ENCODE measurements at regions not wholly inside any gene's neighbourhood (a gene's known extent, or its start where the extent isn't known, plus 50 kb on each side); places are given as distances from the start of the nearest gene placed in this dataset.

GRCh38 chr3:167899093-167899492, 163.6 kb downstream of the SERPINI1 start:
- no peak for TF ChIP-seq CTCF (conservative IDR thresholded peaks at IDR 0.05)
- Histone ChIP-seq H3K9ac (ENCODE audit: extremely low read depth, insufficient read length, low read length) (no peak overlapping the region), H3K4me1 (ENCODE audit: insufficient read depth, low read length) (no peaks in the 10 kb centered on the region), H4K91ac (ENCODE audit: insufficient read length, low read depth, low read length) (no peak overlapping the region), H3K9me3 (ENCODE audit: control insufficient read depth, low read depth, low read length) (no peaks in the 10 kb centered on the region), H3K79me2 (ENCODE audit: insufficient read depth, low read length) (no peaks in the 10 kb centered on the region), H3K79me1 (ENCODE audit: insufficient read depth, low read depth, low read length, poor library complexity, severe bottlenecking) (no peaks in the 10 kb centered on the region), H3T11ph (ENCODE audit: low read length) (no peak overlapping the region), H2BK12ac (ENCODE audit: insufficient read length, low read depth, low read length) (no peak overlapping the region), H4K20me1 (ENCODE audit: control insufficient read depth, insufficient read depth, insufficient read length) (no peaks in the 10 kb centered on the region), H3K56ac (ENCODE audit: insufficient read length, low read depth, low read length) (no peak overlapping the region), H3K14ac (ENCODE audit: insufficient read depth, low read length) (no peak overlapping the region), H2AK5ac (ENCODE audit: insufficient read length, low read length) (no peak overlapping the region), H2BK20ac (ENCODE audit: low read depth, low read length, poor library complexity, severe bottlenecking) (no peak overlapping the region), H3K4me2 (ENCODE audit: insufficient read depth, insufficient read length, low read length) (no peak overlapping the region), H3K27ac (ENCODE audit: insufficient read length, low read depth, low read length) (no peak overlapping the region), H4K5ac (ENCODE audit: insufficient read length, low read depth, low read length) (no peak overlapping the region), H2BK5ac (ENCODE audit: insufficient read length, low read length) (no peak overlapping the region), H3K18ac (ENCODE audit: insufficient read length, low read depth, low read length) (no peak overlapping the region), H2AFZ (ENCODE audit: low read length) (no peak overlapping the region), H3K27me3 (ENCODE audit: insufficient read depth, low read length) (no peaks in the 10 kb centered on the region), H3K23me2 (ENCODE audit: insufficient read length, low read depth, low read length, poor library complexity, severe bottlenecking) (no peaks in the 10 kb centered on the region), H3K4ac (ENCODE audit: low read depth, low read length) (no peak overlapping the region), H4K8ac (replicated peaks; ENCODE audit: insufficient read length, low read depth, low read length) (no peak overlapping the region), H2BK120ac (ENCODE audit: low read depth, low read length, poor library complexity, severe bottlenecking) (no peak overlapping the region), H3K23ac (ENCODE audit: insufficient read length, low read depth, low read length) (no peak overlapping the region), H2BK15ac (ENCODE audit: low read depth, low read length) (no peak overlapping the region)
- Mint-ChIP-seq H3K9me3 (peaks cover 0 to 2% of the 10 kb centered on the region in 2 experiments; a peak in 1 of 5 replicates), H3K27me3 (ENCODE audit: low read depth) (no peaks in the 10 kb centered on the region), H3K4me1 (peaks cover 14 to 15% of the 10 kb centered on the region in 2 experiments), H3K36me3 (ENCODE audit: insufficient read depth in 1 of 3, low read depth in 3 of 3) (no peaks in the 10 kb centered on the region), H3K27ac (no peak overlapping the region), H3K4me3 (no peak overlapping the region)
- WGBS (ENCODE audit: extremely low coverage, insufficient read length, low lambda C conversion rate), result no CpG with 5 or more reads among the region's 3 CpGs
- no peak for DNase-seq

Data from H9 (cell line).